ENCODE measurements at regions not wholly inside any gene's neighbourhood (a gene's known extent, or its start where the extent isn't known, plus 50 kb on each side); places are given as distances from the start of the nearest gene placed in this dataset.
"Not testable (repeated sequence)": the region's sequence is repeated elsewhere in the genome, so short reads cannot be mapped to it uniquely, and the experiment has no call there.

GRCh38 chr10:47683826-47684475 is 79.4 kb downstream of the SYT15B start:
- TF ChIP-seq EZH2 (IDR thresholded peaks at IDR 0.05); POLR2AphosphoS5 (IDR thresholded peaks at IDR 0.05; ENCODE audit: borderline replicate concordance, low read depth, low read length); FOXP2 (optimal IDR thresholded peaks at IDR 0.05; ENCODE audit: control extremely low read depth, extremely low read length, insufficient read depth): not testable (repeated sequence)
